ENCODE measurements at regions not wholly inside any gene's neighbourhood (a gene's known extent, or its start where the extent isn't known, plus 50 kb on each side); places are given as distances from the start of the nearest gene placed in this dataset.
"Not testable (repeated sequence)": the region's sequence is repeated elsewhere in the genome, so short reads cannot be mapped to it uniquely, and the experiment has no call there.

DNA sequence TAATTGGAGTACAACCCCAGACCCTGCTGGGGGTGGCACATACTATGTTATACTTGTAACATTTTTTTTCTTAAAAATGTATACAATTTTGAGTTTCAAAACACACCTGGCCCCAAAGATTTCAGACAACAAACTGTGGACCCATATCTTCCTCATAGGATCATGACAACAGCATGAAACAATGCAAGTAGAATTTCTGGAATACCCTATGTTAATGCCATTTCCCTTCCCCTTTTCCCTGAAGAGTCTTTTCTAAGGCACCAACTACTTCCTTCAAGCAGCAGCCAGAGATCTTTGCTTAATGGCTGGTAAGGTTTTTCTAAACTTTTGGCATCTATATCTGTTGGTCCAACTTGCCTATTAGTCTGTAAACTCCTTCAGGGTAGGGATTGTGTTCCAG lies 99.9 kb upstream of the SERBP1 start:
- DNase-seq, result no peak

DNA sequence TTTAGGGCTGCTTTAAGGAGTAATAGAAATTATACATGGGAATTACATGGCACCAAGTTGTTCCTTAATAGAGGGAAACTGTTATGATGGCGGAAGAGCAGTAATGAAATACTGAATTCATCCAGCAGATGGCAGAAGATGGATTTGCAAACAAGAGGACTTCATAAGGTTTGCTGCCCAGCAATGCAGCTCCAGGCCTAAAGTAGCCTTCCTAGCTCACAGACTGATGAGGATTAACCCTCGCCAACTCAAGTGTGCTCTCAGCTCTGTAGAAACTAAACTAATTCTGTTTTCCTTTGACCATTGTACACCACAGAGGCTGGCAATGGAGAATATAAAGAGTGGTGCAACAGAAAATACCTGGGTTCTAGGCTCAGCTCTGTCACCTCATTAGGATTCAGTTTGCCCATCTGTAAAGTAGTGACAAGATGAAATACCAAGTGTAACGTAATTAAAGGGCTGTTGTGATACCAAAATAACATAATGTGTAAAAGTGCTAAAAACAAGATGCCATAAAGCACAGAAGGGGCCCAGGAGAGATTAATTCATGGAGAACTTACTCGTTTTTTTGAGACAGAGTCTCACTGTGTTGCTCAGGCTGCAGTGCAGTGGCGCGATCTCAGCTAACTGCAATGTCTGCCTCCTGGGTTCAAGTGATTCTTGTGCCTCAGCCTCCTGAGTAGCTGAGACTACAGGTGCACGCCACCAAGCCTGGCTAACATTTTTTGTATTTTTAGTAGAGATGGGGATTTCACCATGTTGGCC lies 102.4 kb upstream of the SERBP1 start:
- DNase-seq, result no peak

DNA sequence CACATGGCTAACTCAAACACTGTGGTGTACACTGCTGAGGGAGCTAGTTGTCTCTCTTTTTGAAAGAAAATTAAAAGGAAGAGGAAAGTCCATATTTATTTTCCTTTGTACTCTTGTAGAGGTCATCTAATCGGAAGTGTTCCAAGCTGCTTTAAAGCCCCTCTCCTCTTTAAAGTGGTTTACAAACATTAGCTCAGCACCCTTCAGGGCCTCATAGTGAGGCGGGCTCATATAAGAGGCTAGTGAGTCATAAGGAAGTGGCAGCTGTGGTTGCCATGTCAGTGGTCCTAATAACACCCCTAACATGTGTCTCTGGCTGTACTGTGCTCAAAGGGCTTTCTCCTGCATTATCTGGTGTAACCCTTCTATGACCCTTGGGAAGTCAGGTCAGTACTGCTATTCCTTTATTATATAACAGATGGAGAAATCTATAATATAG lies 104.4 kb upstream of the SERBP1 start:
- no peak for DNase-seq

DNA sequence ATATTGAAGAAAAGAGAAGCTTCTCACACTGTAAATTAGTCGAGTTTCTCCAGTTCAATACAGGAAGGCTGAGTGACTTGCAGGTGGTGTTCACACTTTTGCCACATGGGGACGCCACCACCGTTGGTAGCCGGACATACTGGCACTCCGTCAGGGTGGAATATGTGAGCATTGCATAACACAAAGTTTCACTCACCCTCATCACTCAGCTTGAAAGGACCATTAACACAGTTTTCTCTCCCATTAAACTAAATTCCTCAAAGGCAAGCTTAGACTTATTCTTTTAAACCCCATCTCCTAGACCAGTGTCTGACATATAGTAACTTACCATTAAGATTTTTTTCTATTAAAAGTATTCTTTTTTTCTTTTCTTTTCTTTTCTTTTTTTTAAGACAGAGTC lies 105.3 kb upstream of the SERBP1 start:
- peak; percentile 53 to 66 for DNase-seq

- no peak for DNase-seq
These were observed 106.9 kb upstream of the SERBP1 start for GRCh38 chr1:67536957-67537666.

DNA sequence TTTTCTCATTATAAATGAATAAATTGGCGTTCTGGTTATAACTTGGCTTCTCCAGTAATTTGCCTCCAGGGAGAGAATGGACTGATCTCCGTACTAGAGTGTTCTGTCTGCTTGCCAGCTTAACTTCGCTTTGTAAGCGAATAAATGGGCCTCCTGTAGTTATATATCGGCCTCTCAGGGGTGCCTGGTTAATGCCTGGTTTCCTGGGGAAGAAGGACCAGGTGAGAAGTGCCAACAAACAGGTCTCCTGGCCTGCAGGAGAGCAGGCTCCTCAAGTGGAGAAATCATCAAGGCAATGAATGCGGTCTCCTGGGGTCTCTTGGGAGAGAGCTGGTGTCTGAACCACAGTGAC lies 107.4 kb upstream of the SERBP1 start:
- DNase-seq, result no peak

DNA sequence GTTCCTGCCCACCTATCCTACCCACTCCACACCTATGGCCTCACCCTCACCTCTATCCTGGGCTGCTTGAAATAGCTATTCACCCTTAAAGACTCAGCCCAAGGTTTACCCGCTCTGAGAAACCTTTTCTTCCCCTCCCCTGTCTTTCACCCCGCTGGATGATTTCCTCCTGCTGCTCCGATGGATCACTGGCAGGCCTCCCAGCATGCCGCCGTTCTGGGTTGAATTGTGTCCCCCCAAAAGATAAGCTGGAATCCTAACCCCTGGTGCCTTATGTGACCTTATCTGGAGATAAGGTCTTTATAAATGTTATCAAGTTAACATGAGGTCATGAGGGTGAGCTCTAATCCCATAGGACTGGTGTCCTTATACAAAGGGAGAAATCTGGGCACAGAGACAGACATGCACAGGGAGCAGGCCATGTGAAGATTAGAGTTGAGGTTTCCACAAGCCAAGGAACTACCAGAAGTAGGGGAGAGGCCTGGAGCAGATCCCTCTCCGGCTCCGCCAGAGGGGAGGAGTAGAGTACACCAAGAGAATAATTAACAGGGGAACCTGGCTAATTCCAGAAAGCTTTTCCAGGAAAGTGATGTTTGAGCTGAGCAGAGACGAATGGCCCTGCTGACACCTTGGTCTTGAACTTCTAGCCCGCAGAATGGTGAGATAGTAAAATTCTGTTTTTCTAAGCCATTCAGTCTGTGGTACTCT lies 110.0 kb upstream of the SERBP1 start:
- DNase-seq, result no peak

DNA sequence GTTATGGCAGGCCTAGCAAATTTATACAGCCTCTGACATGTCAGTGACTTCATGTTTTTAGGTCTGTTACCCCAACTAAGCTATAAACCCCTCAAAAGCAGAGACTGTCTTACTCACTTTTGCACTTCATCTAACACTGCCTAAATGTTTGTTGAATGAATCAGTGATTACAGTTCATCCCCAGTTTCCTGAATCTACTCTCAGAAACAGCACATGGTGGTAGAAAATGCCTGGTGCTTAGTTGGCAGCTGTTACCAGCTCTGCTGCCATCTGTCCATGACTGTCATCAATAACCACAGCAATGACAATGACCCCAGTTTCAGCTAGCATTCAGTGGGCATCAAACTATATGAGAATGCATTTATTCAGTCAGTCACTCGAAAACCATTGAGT lies 110.5 kb upstream of the SERBP1 start:
- DNase-seq, result no peak

DNA sequence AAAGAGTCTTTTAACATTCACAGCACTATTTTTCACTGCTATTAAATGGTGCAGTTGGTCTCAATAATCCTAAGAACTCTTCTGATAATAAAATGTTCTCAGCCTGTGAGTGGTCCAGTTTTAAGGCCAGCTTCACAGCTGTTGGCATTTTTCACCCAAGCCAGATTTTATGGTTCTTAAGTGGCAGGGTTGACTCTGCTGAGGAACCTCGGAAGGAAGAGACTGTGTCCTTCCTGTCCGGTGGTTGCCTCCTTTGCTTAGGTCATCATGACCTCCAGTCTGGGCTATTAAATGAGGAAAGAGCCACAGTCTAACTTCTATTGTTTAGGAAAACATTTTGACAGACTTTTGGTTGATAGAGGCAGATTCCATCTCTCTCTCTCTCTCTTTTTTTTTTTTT lies 112.5 kb upstream of the SERBP1 start:
- no peak for DNase-seq

DNA sequence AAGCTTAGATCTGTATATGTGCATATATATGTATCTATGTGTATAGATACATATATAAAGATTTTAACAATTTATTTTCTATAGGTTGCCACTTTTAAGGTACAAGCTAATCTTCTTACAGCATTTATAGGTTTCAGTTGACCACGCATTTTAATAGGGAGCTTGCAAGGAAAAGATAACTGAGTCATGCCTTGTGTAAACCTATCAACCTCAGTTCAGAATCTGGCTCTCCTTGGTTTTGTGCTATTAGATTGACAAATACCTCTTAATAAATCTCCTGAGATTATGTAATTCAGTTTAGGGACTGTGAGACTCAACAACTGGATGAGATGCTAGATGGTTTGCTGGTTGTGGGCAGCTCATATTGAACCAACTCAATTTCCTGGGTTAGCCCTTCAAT lies 114.7 kb upstream of the SERBP1 start:
- DNase-seq, result no peak

- DNase-seq, result no peak
These were observed 115.2 kb upstream of the SERBP1 start for GRCh38 chr1:67545364-67545763.

DNA sequence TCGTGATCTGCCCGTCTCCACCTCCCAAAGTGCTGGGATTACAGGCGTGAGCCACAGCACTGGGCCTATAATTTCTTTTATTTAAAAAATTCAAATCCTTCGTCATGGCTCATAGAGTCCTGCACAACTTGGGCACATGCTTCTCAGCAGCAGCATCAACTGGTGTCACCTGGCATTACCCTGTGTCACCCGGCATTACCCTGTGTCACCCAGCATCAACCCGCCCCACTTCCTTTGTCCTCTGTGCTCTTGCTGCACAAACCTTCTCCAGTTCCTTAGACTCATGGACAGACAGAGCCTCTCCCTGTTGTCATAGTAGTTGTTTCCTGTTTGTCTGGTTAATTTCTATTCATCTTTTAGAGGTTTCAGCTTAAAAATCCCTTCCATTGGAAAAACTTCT lies 121.2 kb upstream of the SERBP1 start:
- DNase-seq, result no peak

- no peak for DNase-seq
These were observed 122.1 kb upstream of the SERBP1 start for GRCh38 chr1:67552336-67552759.

GRCh38 chr1:67554204-67554603 lies 124.0 kb upstream of the SERBP1 start:
- not testable (repeated sequence) for DNase-seq

- no peak for DNase-seq
These were observed 125.5 kb upstream of the SERBP1 start for GRCh38 chr1:67555461-67556296.

DNA sequence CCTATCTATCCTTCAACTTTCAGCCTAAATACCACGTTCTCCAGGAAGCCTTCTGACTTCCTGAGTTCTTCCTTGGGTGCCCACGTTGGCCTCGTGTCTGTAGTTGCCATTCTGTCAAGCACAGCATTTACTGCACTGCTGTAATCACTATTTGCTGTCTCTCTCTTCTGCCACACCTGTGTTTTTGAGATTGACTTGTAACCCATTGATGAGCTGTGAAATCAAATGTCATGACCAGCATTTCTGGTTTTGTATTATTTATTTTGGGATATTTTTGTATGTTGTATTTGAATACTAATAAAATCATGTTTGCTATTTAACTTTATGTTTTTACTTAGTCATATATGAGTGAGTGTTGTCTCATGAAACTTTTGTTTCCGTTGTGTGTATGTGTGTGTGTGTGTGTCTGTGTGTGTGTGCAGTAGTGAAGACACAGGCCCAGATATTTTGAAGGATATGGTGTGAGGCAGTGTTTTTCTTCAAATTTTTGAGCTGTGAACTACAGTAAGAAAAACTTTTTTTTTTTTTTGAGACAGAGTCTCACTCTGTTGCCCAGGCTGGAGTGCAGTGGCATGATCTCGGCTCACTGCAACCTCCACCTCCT lies 126.2 kb upstream of the SERBP1 start:
- no peak for DNase-seq

DNA sequence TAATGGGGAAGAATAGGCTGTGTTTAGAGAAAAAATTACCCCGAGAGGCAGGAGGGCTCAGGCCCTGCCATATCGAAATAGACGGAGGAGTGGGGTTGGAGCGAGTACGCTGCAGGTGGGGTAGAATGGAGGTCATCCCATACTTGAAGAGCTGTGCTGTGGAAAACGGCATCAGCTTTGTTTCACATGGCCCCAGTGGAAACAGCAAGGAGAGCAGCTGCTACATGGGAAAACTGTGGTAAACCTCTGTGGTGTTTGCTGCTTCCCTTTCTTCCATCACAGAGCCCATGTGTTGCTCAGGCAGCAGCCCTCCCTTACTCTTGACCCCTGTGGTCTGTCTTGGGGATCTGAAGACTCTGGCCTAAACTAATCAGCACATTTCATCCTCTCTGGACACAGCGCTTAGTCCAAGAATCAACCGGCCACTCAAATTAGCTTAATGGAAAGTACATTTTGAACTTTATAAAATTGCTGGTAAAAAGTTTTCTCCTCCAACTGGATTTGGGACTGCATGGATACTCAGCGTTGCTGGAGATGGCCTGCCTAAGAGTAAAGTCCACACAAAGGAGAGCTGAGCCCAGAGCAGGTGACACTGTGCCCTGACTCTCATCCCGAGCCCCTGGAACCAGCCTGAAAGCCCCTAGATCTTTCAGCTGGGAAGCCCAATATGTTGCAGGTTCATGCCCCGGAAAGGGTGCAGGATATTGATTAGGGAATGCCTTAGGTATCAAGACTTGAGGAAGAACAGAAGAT lies 127.1 kb upstream of the GADD45A start:
- no peak for DNase-seq

DNA sequence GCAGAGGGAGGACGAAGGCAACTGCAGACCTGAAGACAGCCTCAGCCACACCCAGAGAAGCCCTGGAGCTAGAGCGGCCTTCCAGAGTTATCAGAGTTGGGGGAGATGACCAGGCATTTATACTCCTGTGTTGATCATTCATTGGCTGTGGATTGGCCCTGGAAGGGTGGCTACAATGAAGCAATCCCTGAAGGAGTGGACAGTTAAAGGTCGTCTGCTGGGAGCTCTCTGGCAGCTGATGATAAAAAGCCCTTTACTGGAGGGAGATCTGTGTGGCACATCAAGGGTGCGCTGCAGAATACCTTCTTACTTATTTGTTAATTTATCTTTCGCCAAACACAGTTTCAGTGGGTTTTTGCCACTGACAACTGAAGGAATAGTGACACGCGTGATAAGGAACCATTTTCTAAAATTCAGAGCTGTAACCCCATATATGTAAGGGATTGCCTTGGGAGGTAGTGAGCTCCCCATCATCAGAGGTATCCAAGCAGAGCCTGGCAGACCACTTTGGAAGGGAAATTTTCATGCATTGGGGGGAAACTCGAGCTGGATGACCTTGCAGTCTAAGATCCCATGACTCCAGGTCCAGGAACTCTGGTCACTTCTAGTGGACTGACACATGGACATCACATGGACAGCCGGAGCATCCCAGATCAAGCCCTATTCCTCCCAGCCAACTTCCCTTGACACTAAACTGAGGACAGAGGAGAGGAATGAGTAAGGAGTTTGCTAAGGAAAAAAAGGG lies 126.4 kb upstream of the GADD45A start:
- DNase-seq, result no peak

DNA sequence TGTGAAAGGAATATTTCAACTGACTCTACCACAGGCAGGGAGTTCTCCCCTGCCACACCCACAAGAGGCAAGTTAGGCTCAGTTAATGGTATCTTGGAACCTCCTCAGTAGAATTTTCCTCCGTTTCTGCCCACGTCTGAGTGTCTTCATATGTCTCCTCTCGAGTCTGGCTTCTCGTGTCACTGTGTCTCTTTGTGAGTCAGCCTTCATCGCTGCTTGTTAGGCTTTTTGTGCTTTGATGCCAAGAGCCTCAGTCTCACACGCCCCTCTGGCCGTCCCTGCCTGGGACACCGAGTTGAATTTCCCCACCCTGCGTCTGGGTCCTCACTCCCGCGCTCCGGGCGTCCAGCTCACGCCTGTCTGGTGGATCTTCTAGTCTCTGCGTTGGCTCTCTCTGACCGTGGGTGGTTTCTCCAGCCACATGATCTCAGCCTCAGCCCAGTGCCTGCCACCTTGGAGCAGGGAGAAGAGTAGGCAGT lies 125.7 kb upstream of the GADD45A start:
- DNase-seq, result no peak

GRCh38 chr1:67560580-67561255 lies 124.3 kb upstream of the GADD45A start:
- no peak for DNase-seq

Data from stimulated activated CD4-positive, alpha-beta T cell treated with anti-CD3 and anti-CD28 coated beads, Interleukin-2, amount 100 ng/mL, for 24 hours (primary cell).